ENCODE measurements at regions not wholly inside any gene's neighbourhood (a gene's known extent, or its start where the extent isn't known, plus 50 kb on each side); places are given as distances from the start of the nearest gene placed in this dataset.

- no peak for DNase-seq
Observed at GRCh38 chr10:78787125-78787524, 281.6 kb upstream of the ZMIZ1 start.

GRCh38 chr10:78794736-78795455 is 273.9 kb upstream of the ZMIZ1 start:
- DNase-seq, result no peak

GRCh38 chr10:78798976-78799730 is 269.6 kb upstream of the ZMIZ1 start:
- DNase-seq, result no peak

- no peak for DNase-seq
Observed at GRCh38 chr10:78800006-78800405, 268.8 kb upstream of the ZMIZ1 start.

- DNase-seq, result no peak
Observed at GRCh38 chr10:78800535-78801320, 268.0 kb upstream of the ZMIZ1 start.

GRCh38 chr10:78802431-78802830 is 266.3 kb upstream of the ZMIZ1 start:
- DNase-seq, result no peak

- no peak for DNase-seq
Observed at GRCh38 chr10:78802866-78803265, 265.9 kb upstream of the ZMIZ1 start.

GRCh38 chr10:78803710-78804109 is 265.1 kb upstream of the ZMIZ1 start:
- DNase-seq, result no peak

GRCh38 chr10:78804411-78805032 is 264.2 kb upstream of the ZMIZ1 start:
- no peak for DNase-seq

- no peak for DNase-seq
Observed at GRCh38 chr10:78805176-78805575, 263.6 kb upstream of the ZMIZ1 start.

GRCh38 chr10:78806681-78807221 is 262.0 kb upstream of the ZMIZ1 start:
- DNase-seq, result no peak

- DNase-seq, result no peak
Observed at GRCh38 chr10:78807504-78808203, 261.1 kb upstream of the ZMIZ1 start.

GRCh38 chr10:78808286-78808685 is 260.5 kb upstream of the ZMIZ1 start:
- no peak for DNase-seq

- DNase-seq, result no peak
Observed at GRCh38 chr10:78808736-78809367, 259.9 kb upstream of the ZMIZ1 start.

GRCh38 chr10:78811174-78811573 is 257.6 kb upstream of the ZMIZ1 start:
- no peak for DNase-seq

GRCh38 chr10:78812571-78813318 is 256.0 kb upstream of the ZMIZ1 start:
- DNase-seq, result no peak

- DNase-seq, result no peak
Observed at GRCh38 chr10:78813526-78813925, 255.2 kb upstream of the ZMIZ1 start.

GRCh38 chr10:78813998-78814399 is 254.8 kb upstream of the ZMIZ1 start:
- no peak for DNase-seq

GRCh38 chr10:78814407-78814806 is 254.4 kb upstream of the ZMIZ1 start:
- no peak for DNase-seq

- DNase-seq, result no peak
Observed at GRCh38 chr10:78815702-78816334, 252.9 kb upstream of the ZMIZ1 start.
